ENCODE measurements at regions not wholly inside any gene's neighbourhood (a gene's known extent, or its start where the extent isn't known, plus 50 kb on each side); places are given as distances from the start of the nearest gene placed in this dataset.

DNA sequence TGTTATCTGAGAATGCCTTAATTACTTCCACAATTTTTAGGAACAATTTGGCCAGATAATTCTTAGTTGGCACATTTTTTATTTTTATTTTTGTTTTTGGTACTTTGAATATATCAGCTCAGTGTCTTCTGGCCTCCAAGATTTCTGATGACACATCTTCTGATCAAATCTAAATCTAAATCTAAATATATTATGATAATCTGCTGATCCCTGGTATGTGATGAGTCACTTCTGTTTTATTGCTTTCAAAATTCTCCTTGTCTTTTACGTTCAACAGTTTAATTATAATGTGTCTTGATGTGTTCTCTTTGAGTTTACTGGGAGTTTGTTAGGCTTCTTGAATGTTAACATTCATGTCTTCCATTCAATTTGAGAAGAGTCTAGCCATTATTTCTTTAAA, 436.8 kb downstream of the CDH9 start:
- TF ChIP-seq, protein P1, sequence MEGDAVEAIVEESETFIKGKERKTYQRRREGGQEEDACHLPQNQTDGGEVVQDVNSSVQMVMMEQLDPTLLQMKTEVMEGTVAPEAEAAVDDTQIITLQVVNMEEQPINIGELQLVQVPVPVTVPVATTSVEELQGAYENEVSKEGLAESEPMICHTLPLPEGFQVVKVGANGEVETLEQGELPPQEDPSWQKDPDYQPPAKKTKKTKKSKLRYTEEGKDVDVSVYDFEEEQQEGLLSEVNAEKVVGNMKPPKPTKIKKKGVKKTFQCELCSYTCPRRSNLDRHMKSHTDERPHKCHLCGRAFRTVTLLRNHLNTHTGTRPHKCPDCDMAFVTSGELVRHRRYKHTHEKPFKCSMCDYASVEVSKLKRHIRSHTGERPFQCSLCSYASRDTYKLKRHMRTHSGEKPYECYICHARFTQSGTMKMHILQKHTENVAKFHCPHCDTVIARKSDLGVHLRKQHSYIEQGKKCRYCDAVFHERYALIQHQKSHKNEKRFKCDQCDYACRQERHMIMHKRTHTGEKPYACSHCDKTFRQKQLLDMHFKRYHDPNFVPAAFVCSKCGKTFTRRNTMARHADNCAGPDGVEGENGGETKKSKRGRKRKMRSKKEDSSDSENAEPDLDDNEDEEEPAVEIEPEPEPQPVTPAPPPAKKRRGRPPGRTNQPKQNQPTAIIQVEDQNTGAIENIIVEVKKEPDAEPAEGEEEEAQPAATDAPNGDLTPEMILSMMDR (IDR thresholded peaks at IDR 0.05), result no peak
- TF ChIP-seq POLR2A (IDR thresholded peaks at IDR 0.05), result no peak
- TF ChIP-seq EP300 (IDR thresholded peaks at IDR 0.05), result no peak

Measured in gastroesophageal sphincter (tissue), 3 donors.